Activated CD4-positive, alpha-beta T cell treated with anti-CD3 and anti-CD28 coated beads, Interleukin-2, amount 10 ng/mL, durations not matched to agents 24 days and 14 days (primary cell): ENCODE measurements at regions not wholly inside any gene's neighbourhood (a gene's known extent, or its start where the extent isn't known, plus 50 kb on each side); places are given as distances from the start of the nearest gene placed in this dataset.
A peak's percentile ranks its signal among the peaks of the same experiment; 100 is the strongest.

ENCODE experiments used
- DNase-seq: peaks from one replicate; pipeline ENCODE4 v3.0.0; 2022
- H3K27ac Mint-ChIP-seq: one replicate; pipeline ENCODE4 v1.8.0; 2022; ENCODE audit warnings: mild to moderate bottlenecking, mixed read lengths
- H3K27me3 Mint-ChIP-seq: one replicate; pipeline ENCODE4 v1.8.0; 2022; ENCODE audit warnings: mixed read lengths
- H3K36me3 Mint-ChIP-seq: one replicate; pipeline ENCODE4 v1.8.0; 2022; ENCODE audit warnings: low read depth, mild to moderate bottlenecking, mixed read lengths
- H3K4me1 Mint-ChIP-seq: one replicate; pipeline ENCODE4 v1.8.0; 2021; ENCODE audit warnings: mixed read lengths
- H3K4me3 Mint-ChIP-seq: one replicate; pipeline ENCODE4 v1.8.0; 2022; ENCODE audit warnings: mild to moderate bottlenecking, moderate library complexity, mixed read lengths
- H3K9me3 Mint-ChIP-seq: one replicate; pipeline ENCODE4 v1.8.0; 2021; ENCODE audit warnings: mixed read lengths
- intact Hi-C: fragments of 100-400 bp; cut with micrococcal nuclease; formaldehyde crosslinking; loops from one replicate; pipeline ENCODE4 v1.15.1; 2023

DNA sequence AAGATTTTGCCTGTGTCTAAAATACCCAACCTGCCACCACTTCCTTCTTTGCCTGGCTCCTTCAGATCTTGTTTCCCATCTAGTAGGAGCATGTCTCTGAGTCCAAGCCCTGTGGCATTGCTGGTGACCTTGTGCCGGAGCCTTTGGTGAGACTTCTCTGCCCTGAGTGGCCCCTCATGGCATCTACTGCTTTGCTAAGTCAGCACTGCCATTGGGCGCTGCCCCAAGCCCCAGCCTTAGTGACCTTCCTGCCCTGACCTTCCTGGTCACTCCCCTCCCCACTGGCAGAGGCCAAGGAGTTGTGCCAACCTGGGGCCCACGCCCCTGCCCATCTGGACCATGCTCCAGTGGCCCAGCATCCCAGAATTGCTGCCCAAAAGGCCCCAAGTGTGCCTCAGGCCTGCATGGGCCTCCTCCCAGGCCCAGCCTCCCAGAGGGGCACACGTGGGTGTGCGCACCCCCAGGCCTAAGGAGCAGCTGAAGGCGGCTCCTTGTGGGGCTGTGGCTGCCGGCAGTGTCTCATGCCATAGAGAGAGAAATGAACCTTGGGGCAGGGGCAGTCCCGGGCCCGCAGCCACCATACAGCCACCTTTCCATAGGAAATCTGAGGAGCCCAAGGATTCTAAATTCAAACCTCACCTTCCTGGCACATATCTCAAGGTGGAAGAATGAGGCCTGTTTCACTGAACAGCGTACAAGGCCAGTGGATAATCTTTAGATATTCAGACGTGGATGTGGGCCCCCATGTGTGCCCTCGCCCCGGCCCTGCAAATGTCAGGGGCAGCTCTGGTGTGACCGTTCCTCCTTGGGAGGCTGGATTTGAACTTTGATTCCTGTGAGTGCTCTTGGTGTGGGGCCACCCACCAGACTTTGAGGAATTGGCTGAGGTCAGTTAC is 100.2 kb upstream of the SLC66A3 start:
- no peak overlapping the region for H3K27ac Mint-ChIP-seq
- no peak overlapping the region for H3K4me3 Mint-ChIP-seq
- H3K9me3 Mint-ChIP-seq = no peaks in the 10 kb centered on the region
- H3K27me3 Mint-ChIP-seq = peaks cover 7% of the 10 kb centered on the region
- intact Hi-C loops = no loop called here
- no peaks in the 10 kb centered on the region for H3K36me3 Mint-ChIP-seq
- DNase-seq = no peak
- no peaks in the 10 kb centered on the region for H3K4me1 Mint-ChIP-seq

DNA sequence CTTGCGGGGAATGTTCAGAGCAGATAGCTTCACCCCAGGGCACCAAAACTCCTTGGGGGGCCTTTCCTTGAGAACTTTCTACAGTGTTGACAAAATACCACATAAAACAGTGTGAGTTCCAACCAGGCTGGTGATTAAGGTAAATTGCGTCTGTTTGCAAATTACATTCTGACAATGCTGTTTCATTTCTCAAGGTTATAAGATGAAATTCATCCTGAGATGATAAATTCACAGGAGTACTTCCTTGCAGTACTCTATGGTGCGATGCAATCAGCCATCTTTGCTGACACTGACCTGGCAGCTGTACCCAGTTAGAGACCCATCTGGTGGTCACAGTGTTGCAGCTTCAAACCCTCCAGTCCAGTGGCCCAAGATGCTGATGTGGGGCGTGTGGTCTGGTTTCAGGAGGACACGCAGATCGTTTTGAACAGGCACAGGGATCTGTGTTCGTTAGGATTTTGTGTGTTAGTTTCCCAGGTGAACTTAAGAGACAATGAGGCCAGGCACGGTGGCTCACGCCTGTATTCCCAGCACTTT is 99.5 kb upstream of the SLC66A3 start:
- no peak for DNase-seq
- H3K36me3 Mint-ChIP-seq = no peaks in the 10 kb centered on the region
- H3K4me3 Mint-ChIP-seq = no peak overlapping the region
- intact Hi-C loops = no loop called here
- H3K27ac Mint-ChIP-seq = no peak overlapping the region
- H3K27me3 Mint-ChIP-seq = peaks cover 9% of the 10 kb centered on the region
- H3K4me1 Mint-ChIP-seq = no peaks in the 10 kb centered on the region
- H3K9me3 Mint-ChIP-seq = no peaks in the 10 kb centered on the region

DNA sequence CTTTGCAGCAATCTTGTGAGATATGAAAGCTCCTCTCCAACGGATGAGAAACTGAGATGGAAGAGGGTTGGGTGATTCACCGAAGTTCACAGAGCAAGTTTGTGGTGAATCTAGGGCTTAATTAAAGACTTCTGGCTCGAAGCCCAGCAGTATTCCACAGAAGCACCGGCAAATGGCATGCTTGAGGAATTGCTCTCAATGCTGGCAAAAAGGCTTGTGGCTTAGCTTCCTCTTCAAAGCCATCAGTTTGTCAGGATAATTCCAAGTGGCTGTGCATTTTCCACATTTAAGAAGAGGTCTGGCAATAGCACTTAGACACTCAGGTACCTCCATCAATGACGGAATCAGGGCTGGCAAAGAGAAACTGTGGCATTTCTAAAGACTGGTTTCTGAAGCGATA is 98.7 kb upstream of the SLC66A3 start:
- Mint-ChIP-seq H3K27me3 (peaks cover 12% of the 10 kb centered on the region), H3K4me3 (no peak overlapping the region), H3K36me3 (no peaks in the 10 kb centered on the region), H3K9me3 (no peaks in the 10 kb centered on the region), H3K4me1 (no peaks in the 10 kb centered on the region), H3K27ac (no peak overlapping the region)
- intact Hi-C loops = no loop called here
- no peak for DNase-seq

DNA sequence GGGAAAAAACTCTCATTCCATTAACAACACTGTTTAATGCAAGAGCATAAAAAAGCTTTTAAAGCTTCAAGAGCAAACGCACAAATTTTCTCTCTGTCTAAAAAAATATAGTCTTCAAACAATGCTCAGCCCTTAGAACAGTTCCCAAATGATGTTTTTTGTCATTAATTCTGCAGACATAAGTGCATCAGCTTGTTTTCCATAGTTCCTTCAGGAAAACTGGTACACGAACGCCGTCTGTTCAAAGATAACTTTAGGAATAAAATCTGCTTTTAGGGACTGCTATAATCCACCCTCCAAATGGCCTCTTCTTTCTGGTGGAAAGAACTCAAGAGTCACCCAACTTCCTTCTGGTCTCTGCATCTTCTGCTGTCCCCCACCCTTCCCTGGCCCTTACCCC is 98.2 kb upstream of the SLC66A3 start:
- no peak for DNase-seq
- Mint-ChIP-seq H3K4me3 (no peak overlapping the region), H3K36me3 (no peaks in the 10 kb centered on the region), H3K9me3 (no peaks in the 10 kb centered on the region), H3K27ac (no peak overlapping the region), H3K27me3 (peaks cover 12% of the 10 kb centered on the region), H3K4me1 (no peaks in the 10 kb centered on the region)
- intact Hi-C loops = no loop called here

DNA sequence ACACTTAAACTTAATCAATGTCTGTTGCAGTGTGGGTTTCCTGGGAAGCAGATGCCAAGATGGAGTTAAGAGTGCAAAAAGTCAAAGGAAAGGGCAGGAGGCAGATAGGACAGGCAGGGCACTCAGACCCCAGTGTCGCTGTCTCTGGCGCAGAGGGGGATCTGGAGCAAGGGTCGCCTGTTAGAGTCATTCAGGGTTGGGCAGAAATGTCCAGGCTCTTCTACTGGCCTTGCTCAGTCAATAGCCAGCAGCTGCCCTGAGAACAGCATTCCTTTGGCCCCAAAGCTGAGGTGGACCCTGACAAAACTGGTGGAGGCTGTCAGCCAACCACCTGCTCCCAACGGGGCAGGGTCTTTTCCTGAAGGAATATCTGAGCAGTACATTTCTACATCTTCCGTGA is 97.1 kb upstream of the SLC66A3 start:
- peaks cover 12% of the 10 kb centered on the region for H3K27me3 Mint-ChIP-seq
- H3K36me3 Mint-ChIP-seq = no peaks in the 10 kb centered on the region
- DNase-seq = peak; percentile 19
- H3K27ac Mint-ChIP-seq = no peak overlapping the region
- no peaks in the 10 kb centered on the region for H3K4me1 Mint-ChIP-seq
- intact Hi-C loops = no loop called here
- H3K4me3 Mint-ChIP-seq = no peak overlapping the region
- no peaks in the 10 kb centered on the region for H3K9me3 Mint-ChIP-seq

DNA sequence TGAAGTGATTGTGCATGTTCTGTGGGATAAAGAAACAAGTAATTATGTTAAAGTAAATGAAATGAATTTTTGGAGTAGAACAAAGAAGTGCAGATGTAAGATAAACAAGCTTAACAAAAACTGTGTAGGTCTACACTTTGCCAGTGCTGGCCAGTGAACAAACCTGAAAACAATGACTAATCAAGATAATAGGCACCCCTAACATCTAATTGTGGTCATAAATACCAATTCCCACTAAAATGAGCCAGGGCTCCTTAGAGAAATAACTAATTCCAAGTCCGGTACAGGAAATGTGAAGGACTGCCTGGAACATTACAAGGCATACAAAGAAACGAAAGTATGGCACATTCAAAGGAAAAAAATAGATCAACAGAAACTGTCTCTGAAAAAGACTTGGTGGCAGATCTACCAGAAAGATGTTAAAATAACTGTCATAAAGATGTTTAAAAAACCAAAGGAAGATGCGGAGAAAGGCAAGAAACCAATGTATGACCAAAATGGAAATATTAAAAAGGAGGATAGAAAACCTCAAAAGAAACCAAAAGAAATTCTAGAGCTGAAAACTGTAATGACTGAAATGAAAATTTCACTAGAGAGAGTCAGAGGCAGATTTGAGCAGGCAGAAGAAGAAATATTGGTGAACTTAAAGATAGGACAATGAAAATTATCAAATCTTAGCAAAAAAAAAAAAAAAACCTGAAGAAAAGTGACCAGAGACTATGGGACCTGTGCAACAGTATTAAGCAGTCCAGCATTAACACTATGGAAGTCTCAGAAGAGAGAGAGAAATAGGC is 94.7 kb upstream of the SLC66A3 start:
- Mint-ChIP-seq H3K4me1 (no peaks in the 10 kb centered on the region), H3K9me3 (no peaks in the 10 kb centered on the region), H3K4me3 (no peak overlapping the region), H3K27ac (no peak overlapping the region), H3K36me3 (no peaks in the 10 kb centered on the region), H3K27me3 (peaks cover 16% of the 10 kb centered on the region)
- DNase-seq = no peak
- intact Hi-C loops = no loop called here

DNA sequence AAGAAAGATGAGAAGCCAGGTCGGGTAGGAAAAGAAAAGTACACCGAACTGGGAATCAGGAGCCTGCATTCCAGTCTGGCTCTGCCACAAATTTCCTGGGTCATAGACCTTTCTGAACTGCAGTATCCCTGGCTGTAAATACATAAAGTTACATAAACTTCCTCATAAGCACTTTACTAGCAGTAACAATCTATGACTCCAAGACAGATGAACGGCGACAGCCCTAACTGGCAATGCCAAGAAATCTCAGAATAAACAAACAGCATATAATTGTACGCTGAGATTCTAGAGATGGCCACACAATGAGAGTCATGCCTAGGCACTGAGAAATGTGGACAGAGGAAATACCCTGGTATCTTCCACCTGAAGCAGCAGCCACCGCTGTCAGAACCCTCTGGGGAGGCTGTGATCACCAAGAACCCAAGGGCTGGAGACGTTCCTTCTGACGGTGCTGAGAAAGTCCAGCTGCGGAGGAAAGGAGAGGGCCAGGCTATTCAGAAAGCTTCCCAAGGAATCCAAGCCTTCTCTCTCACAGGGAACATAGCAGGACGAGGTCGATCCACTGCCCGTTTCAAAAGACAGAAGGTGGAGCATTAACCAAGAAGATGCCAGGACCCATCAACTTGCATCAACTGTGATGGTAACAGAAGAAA is 89.3 kb upstream of the SLC66A3 start:
- Mint-ChIP-seq H3K4me1 (peaks cover under 1% of the 10 kb centered on the region), H3K27me3 (peaks cover 7% of the 10 kb centered on the region), H3K36me3 (no peaks in the 10 kb centered on the region), H3K4me3 (no peak overlapping the region), H3K27ac (no peak overlapping the region), H3K9me3 (no peaks in the 10 kb centered on the region)
- DNase-seq = no peak
- intact Hi-C loops = no loop called here

DNA sequence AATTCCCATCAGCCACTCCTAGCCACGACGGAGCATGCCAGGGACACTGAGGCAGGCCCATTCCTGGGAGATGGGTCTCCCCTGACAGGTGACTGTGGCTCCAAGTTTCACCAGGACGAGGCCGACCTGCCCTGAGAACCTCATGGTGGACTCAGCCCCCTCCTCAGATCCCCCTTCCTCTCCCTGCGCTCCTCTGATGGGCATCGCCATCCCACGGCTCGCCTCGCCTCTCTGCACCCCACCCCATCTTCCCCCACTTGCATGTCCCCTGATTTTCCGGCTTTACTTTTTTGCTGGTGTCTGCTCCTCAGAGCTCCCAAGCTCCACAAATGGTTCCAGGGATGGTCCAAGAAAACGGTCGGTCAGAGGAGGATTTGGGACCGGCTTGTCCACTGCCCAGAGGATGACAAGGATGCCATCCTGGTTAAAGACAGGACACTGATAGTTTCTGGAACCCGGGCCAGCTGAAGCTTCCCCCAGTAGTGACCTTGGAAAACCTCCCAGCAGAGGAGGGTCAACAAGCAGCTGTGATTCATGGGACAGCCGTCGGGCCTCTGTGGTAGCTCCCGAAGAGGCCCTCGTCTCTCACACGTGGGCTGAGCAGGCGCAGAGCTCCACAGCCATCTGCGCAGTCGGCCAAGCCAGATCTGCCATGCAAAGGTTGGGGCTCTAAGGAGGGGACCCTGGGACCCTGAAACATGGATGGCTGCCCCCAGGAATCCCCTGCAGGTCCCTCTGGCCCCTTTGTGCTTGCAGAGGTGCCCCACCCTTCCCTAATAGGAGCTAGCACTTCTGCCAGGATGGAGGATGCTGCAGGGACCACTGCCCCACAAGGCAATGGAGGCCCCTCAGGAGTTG is 87.8 kb upstream of the SLC66A3 start:
- H3K27ac Mint-ChIP-seq = no peak overlapping the region

DNA sequence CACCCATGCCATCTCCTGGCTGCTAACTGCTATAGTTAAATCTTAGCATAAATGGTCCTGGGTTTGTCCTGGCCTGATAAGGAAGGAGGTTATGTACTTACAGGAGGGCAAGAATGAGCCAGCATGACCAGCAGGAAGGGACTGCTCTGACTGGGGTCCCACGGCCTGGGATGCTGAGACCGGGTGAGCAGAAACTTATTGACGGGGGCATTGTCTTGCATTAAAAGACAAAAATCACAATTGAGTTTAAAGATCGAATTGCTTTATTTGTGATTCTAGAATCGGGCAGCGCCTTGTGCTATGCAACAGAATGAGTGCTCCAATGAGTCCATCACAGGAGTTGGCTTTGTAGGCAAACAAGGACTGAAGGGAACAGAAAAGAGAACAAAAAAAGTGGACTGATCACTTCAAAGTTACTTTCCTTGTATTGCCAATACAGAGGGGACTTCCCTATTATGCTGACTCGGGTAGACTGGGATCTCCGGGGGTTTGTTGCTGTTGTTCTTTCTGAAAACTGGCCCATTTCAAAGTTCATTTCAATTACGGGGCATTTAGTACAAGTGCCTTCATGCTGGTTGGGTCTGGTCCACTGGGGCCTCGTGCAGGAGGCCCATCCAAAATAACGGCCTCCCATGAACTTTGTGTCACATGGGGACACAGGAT is 87.1 kb upstream of the SLC66A3 start:
- H3K27me3 Mint-ChIP-seq = peaks cover 11% of the 10 kb centered on the region
- peaks cover 6% of the 10 kb centered on the region for H3K4me1 Mint-ChIP-seq
- H3K4me3 Mint-ChIP-seq = no peak overlapping the region
- no peaks in the 10 kb centered on the region for H3K9me3 Mint-ChIP-seq
- intact Hi-C loops = no loop called here
- no peak overlapping the region for H3K27ac Mint-ChIP-seq
- no peak for DNase-seq
- H3K36me3 Mint-ChIP-seq = no peaks in the 10 kb centered on the region

More for the DNA sequence above, 87.8 kb upstream of the SLC66A3 start:
- Mint-ChIP-seq H3K4me3 (no peak overlapping the region), H3K9me3 (no peaks in the 10 kb centered on the region), H3K36me3 (no peaks in the 10 kb centered on the region), H3K27me3 (peaks cover 9% of the 10 kb centered on the region), H3K4me1 (peaks cover 6% of the 10 kb centered on the region)
- DNase-seq = peak; percentile 39
- intact Hi-C loops = no loop called here

DNA sequence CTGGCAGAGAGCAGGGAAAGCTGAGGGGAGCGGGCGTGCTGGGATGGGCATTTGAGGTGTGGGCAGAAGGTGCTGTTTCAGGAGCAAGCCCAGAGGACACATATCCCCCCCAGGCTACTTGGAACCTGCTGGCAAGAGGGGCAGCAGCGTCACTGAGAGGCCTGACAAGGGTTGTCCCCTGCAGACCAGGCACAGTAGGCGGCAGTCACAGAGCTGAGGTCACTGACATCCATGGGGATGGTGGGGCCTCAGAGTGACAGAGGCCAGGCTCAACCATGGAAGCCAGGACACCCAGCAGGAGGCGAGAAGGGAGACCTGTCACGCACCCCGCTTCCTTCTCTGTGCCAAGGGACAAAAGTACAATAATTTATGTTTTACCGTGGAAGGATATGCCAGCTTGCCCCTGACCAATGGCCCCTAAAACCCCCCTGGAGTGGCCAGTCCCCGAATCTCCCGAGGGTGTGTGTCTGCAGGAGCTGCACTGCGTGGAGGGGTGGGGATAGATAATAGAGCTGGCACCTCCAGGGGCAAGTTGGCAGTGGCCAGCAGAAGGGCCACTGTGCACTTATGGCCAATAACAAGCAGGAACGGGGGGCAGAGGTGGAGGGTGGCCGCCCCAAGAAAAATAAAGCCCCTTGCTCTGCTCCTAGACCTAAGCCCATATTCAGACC is 86.3 kb upstream of the SLC66A3 start:
- no peak overlapping the region for H3K27ac Mint-ChIP-seq
- no peaks in the 10 kb centered on the region for H3K36me3 Mint-ChIP-seq
- H3K4me1 Mint-ChIP-seq = peaks cover 6% of the 10 kb centered on the region
- peaks cover 10% of the 10 kb centered on the region for H3K27me3 Mint-ChIP-seq
- no peak overlapping the region for H3K4me3 Mint-ChIP-seq
- peak; percentile 48 for DNase-seq
- no peaks in the 10 kb centered on the region for H3K9me3 Mint-ChIP-seq
- intact Hi-C loops = no loop called here

DNA sequence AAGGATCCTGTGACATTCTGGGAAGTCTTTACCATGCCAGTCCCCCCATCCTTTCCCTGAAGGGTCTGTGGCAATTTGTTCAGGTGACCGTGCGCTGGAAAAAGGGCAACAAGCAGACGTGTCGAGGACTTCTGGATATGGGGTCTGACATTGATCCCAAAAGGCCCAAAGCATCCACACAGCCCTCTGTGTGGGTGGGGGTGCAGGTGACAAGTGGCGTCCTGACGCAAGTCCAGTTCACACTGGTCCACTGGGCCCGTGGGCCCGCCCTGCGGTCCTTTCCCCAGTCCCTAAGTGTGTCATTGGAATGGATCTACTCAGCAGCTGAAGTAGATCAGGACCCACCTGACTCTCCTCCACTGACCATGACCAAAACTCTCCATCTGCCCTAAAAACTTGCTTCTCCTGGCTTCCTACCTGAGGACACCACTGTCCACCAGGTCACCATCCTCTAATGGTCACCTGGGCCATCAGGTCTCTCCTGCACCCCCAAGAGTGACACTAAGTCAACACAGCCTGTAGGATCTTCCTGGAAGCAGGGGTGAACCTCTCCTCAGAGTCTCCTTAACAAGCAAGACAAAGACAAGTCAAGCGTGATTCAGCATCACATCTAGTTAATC is 85.6 kb upstream of the SLC66A3 start:
- Mint-ChIP-seq H3K36me3 (no peaks in the 10 kb centered on the region), H3K9me3 (no peaks in the 10 kb centered on the region), H3K4me1 (peaks cover 6% of the 10 kb centered on the region), H3K27me3 (peaks cover 9% of the 10 kb centered on the region), H3K27ac (no peak overlapping the region), H3K4me3 (no peak overlapping the region)
- intact Hi-C loops = no loop called here
- peak; percentile 37 for DNase-seq

DNA sequence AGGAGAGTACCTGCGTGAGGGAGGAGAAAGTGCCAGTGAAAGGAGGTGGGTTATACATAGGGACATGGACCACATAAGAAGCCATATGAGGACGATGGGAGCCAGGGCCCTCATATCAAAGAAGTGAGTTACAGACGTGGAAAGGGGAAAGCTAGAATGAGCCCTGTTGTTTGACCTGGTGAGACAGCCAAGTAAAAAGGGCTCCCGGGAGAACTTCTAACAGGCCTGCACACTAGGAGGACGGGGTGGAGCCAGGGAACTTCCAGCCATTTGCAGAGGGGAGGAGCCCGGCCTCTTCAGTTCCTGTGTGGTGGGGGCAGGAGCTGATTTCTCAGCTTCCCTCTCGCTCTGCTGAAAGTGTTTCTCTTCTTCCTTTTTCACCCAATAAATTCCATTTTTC is 84.1 kb upstream of the SLC66A3 start:
- H3K27me3 Mint-ChIP-seq = peaks cover 7% of the 10 kb centered on the region
- H3K27ac Mint-ChIP-seq = no peak overlapping the region
- peaks cover 6% of the 10 kb centered on the region for H3K4me1 Mint-ChIP-seq
- intact Hi-C loops = no loop called here
- peak; percentile 59 for DNase-seq
- H3K36me3 Mint-ChIP-seq = no peaks in the 10 kb centered on the region
- H3K9me3 Mint-ChIP-seq = no peaks in the 10 kb centered on the region
- no peak overlapping the region for H3K4me3 Mint-ChIP-seq
